ENCODE measurements at regions not wholly inside any gene's neighbourhood (a gene's known extent, or its start where the extent isn't known, plus 50 kb on each side); places are given as distances from the start of the nearest gene placed in this dataset.

- intact Hi-C loops (cut with micrococcal nuclease) = no loop called here
- H3K36me3 ChIP-seq = no peaks in the 10 kb centered on the region
- no peaks in the 10 kb centered on the region for H3K9me3 ChIP-seq (replicated peaks)
- H3K27ac ChIP-seq (replicated peaks) = no peak overlapping the region
- H3K4me3 ChIP-seq = no peak overlapping the region
- H3K27me3 ChIP-seq (ENCODE audit: low read depth) = no peaks in the 10 kb centered on the region
- H3K4me1 ChIP-seq = no peaks in the 10 kb centered on the region
- no peak for TF ChIP-seq CTCF (IDR thresholded peaks at IDR 0.05; ENCODE audit: borderline replicate concordance)
- no peak for DNase-seq
Observed at GRCh38 chr17:54527941-54528340, 372.7 kb upstream of the TOM1L1 start.

- no peak for TF ChIP-seq CTCF (IDR thresholded peaks at IDR 0.05; ENCODE audit: borderline replicate concordance)
- no peak for DNase-seq
- no peaks in the 10 kb centered on the region for H3K9me3 ChIP-seq (replicated peaks)
- H3K36me3 ChIP-seq = no peaks in the 10 kb centered on the region
- no peak overlapping the region for H3K4me3 ChIP-seq
- no peak overlapping the region for H3K27ac ChIP-seq (replicated peaks)
- H3K4me1 ChIP-seq = no peaks in the 10 kb centered on the region
- H3K27me3 ChIP-seq (ENCODE audit: low read depth) = no peaks in the 10 kb centered on the region
- intact Hi-C loops (cut with micrococcal nuclease) = no loop called here
Observed at GRCh38 chr17:54530398-54530797, 370.3 kb upstream of the TOM1L1 start.

- Histone ChIP-seq H3K27ac (replicated peaks) (no peak overlapping the region), H3K4me3 (no peak overlapping the region), H3K9me3 (replicated peaks) (peaks cover 3% of the 10 kb centered on the region), H3K36me3 (no peaks in the 10 kb centered on the region), H3K27me3 (ENCODE audit: low read depth) (no peaks in the 10 kb centered on the region), H3K4me1 (no peaks in the 10 kb centered on the region)
- no peak for DNase-seq
- intact Hi-C loops (cut with micrococcal nuclease) = no loop called here
- no peak for TF ChIP-seq CTCF (IDR thresholded peaks at IDR 0.05; ENCODE audit: borderline replicate concordance)
Observed at GRCh38 chr17:54536306-54536705, 364.3 kb upstream of the TOM1L1 start.

- H3K4me1 ChIP-seq = no peaks in the 10 kb centered on the region
- H3K4me3 ChIP-seq = no peak overlapping the region
- DNase-seq = no peak
- H3K9me3 ChIP-seq (replicated peaks) = peaks cover 6% of the 10 kb centered on the region
- no peak for TF ChIP-seq CTCF (IDR thresholded peaks at IDR 0.05; ENCODE audit: borderline replicate concordance)
- no peaks in the 10 kb centered on the region for H3K27me3 ChIP-seq (ENCODE audit: low read depth)
- H3K36me3 ChIP-seq = no peaks in the 10 kb centered on the region
- intact Hi-C loops (cut with micrococcal nuclease) = no loop called here
- H3K27ac ChIP-seq (replicated peaks) = no peak overlapping the region
Observed at GRCh38 chr17:54537656-54538055, 363.0 kb upstream of the TOM1L1 start.

- no peak overlapping the region for H3K4me3 ChIP-seq
- TF ChIP-seq CTCF (IDR thresholded peaks at IDR 0.05; ENCODE audit: borderline replicate concordance) = no peak
- peaks cover 6% of the 10 kb centered on the region for H3K9me3 ChIP-seq (replicated peaks)
- no peak for DNase-seq
- intact Hi-C loops (cut with micrococcal nuclease) = no loop called here
- H3K36me3 ChIP-seq = no peaks in the 10 kb centered on the region
- no peaks in the 10 kb centered on the region for H3K27me3 ChIP-seq (ENCODE audit: low read depth)
- H3K4me1 ChIP-seq = no peaks in the 10 kb centered on the region
- no peak overlapping the region for H3K27ac ChIP-seq (replicated peaks)
Observed at GRCh38 chr17:54544249-54544648, 356.4 kb upstream of the TOM1L1 start.

GRCh38 chr17:54559883-54560282, 340.8 kb upstream of the TOM1L1 start:
- no peak for TF ChIP-seq CTCF (IDR thresholded peaks at IDR 0.05; ENCODE audit: borderline replicate concordance)
- DNase-seq = no peak
- H3K27ac ChIP-seq (replicated peaks) = no peak overlapping the region
- intact Hi-C loops (cut with micrococcal nuclease) = no loop called here
- H3K4me1 ChIP-seq = no peaks in the 10 kb centered on the region
- H3K36me3 ChIP-seq = no peaks in the 10 kb centered on the region
- H3K9me3 ChIP-seq (replicated peaks) = peaks cover 24% of the 10 kb centered on the region
- no peak overlapping the region for H3K4me3 ChIP-seq
- H3K27me3 ChIP-seq (ENCODE audit: low read depth) = no peaks in the 10 kb centered on the region
